Mesenchymal stem cell (in vitro differentiated cells and primary cell): ENCODE measurements at regions not wholly inside any gene's neighbourhood (a gene's known extent, or its start where the extent isn't known, plus 50 kb on each side); places are given as distances from the start of the nearest gene placed in this dataset.
"Not testable (repeated sequence)": the region's sequence is repeated elsewhere in the genome, so short reads cannot be mapped to it uniquely, and the experiment has no call there.

Experiments used
- DNase-seq: peaks from one replicate; pipeline ENCODE4 v3.0.0-alpha.2; 2013
- H2AFZ ChIP-seq: one replicate; pipeline ENCODE4 v1.6.1; 2013; ENCODE audit warnings: low read depth, mild to moderate bottlenecking, control low read depth, inconsistent platforms, low read length, moderate library complexity
- H2AK5ac ChIP-seq: 2 replicates; pipeline ENCODE4 v1.6.1; 2013; ENCODE audit warnings: low read length, moderate library complexity, mild to moderate bottlenecking, inconsistent platforms; ENCODE audit not compliant: severe bottlenecking
- H2BK120ac ChIP-seq: one replicate; pipeline ENCODE4 v1.6.1; 2013; ENCODE audit warnings: low read depth, mild to moderate bottlenecking, inconsistent platforms, low read length, moderate library complexity
- H2BK12ac ChIP-seq, 2 experiments: one replicate each; pipeline ENCODE4 v1.6.1; 2013; ENCODE audit warnings: inconsistent platforms in 2 of 2, low read length in 2 of 2, mild to moderate bottlenecking in 2 of 2, moderate library complexity in 2 of 2, control low read depth in 1 of 2
- H2BK15ac ChIP-seq: one replicate; pipeline ENCODE4 v1.6.1; 2013; ENCODE audit warnings: mild to moderate bottlenecking, low read depth, inconsistent platforms; ENCODE audit not compliant: poor library complexity, severe bottlenecking
- H2BK5ac ChIP-seq: 2 replicates; pipeline ENCODE4 v1.6.1; 2013; ENCODE audit warnings: low read depth, mild to moderate bottlenecking, low read length, control low read depth, inconsistent platforms; ENCODE audit not compliant: poor library complexity, severe bottlenecking
- H3K14ac ChIP-seq, 2 experiments: one replicate each; pipeline ENCODE4 v1.6.1; 2013; ENCODE audit warnings: inconsistent platforms in 2 of 2, low read length in 2 of 2, control low read depth in 1 of 2, mild to moderate bottlenecking in 1 of 2, moderate library complexity in 1 of 2
- H3K18ac ChIP-seq, 2 experiments: one replicate each; pipeline ENCODE4 v1.6.1; 2013; ENCODE audit warnings: inconsistent platforms in 2 of 2, low read length in 2 of 2, control low read depth in 1 of 2, low read depth in 1 of 2, mild to moderate bottlenecking in 1 of 2
- H3K23ac ChIP-seq, 2 experiments: one replicate each; pipeline ENCODE4 v1.6.1; 2013; ENCODE audit warnings: inconsistent platforms in 2 of 2, low read length in 2 of 2, mild to moderate bottlenecking in 2 of 2, moderate library complexity in 2 of 2, control low read depth in 1 of 2
- H3K27ac ChIP-seq: 2 replicates; pipeline ENCODE4 v1.5.1; 2013; ENCODE audit warnings: mild to moderate bottlenecking, moderate library complexity, low read length, control low read depth, inconsistent platforms; ENCODE audit not compliant: poor library complexity, severe bottlenecking
- H3K27me3 ChIP-seq, 2 experiments: 2 replicates each; pipeline versions ENCODE4 v1.6.1 to v1.7.0; 2013; ENCODE audit warnings: low read length in 2 of 2, mild to moderate bottlenecking in 2 of 2, moderate library complexity in 2 of 2, control low read depth in 1 of 2, inconsistent platforms in 1 of 2; ENCODE audit not compliant: control insufficient read depth in 1 of 2, insufficient read depth in 1 of 2
- H3K36me3 ChIP-seq, 2 experiments: 2 replicates each; pipeline versions ENCODE4 v1.6.1 to v1.7.0; 2013; ENCODE audit warnings: low read length in 2 of 2, control low read depth in 1 of 2, inconsistent platforms in 1 of 2, low read depth in 1 of 2, mild to moderate bottlenecking in 1 of 2; ENCODE audit not compliant: insufficient read depth in 2 of 2, control insufficient read depth in 1 of 2
- H3K4ac ChIP-seq, 2 experiments: one replicate each; pipeline ENCODE4 v1.6.1; 2013; ENCODE audit warnings: inconsistent platforms in 2 of 2, low read length in 2 of 2, mild to moderate bottlenecking in 2 of 2, moderate library complexity in 2 of 2, control low read depth in 1 of 2, low read depth in 1 of 2
- H3K4me1 ChIP-seq: 2 replicates; pipeline ENCODE4 v1.6.1; 2013; ENCODE audit warnings: low read depth, low read length, control low read depth; ENCODE audit not compliant: control insufficient read depth, insufficient read depth
- H3K4me2 ChIP-seq: 2 replicates; pipeline ENCODE4 v1.6.1; 2013; ENCODE audit warnings: low read length, mild to moderate bottlenecking, inconsistent platforms; ENCODE audit not compliant: poor library complexity, severe bottlenecking
- H3K4me3 ChIP-seq, 2 experiments: 2 replicates each; pipeline versions ENCODE4 v1.5.1 to v1.7.0; 2013; ENCODE audit warnings: low read length in 2 of 2, mild to moderate bottlenecking in 2 of 2, control low read depth in 1 of 2, low read depth in 1 of 2; ENCODE audit not compliant: insufficient read depth in 1 of 2
- H3K79me1 ChIP-seq: replicated peaks from 2 replicates; pipeline ENCODE4 v1.6.1; 2013; ENCODE audit warnings: mild to moderate bottlenecking, control low read depth, low read length, inconsistent platforms; ENCODE audit not compliant: poor library complexity, severe bottlenecking
- H3K9ac ChIP-seq: 2 replicates; pipeline ENCODE4 v1.7.0; 2013; ENCODE audit warnings: mild to moderate bottlenecking, low read length, moderate library complexity
- H3K9me3 ChIP-seq: 2 replicates; pipeline ENCODE4 v1.7.0; 2013; ENCODE audit warnings: mild to moderate bottlenecking, low read length; ENCODE audit not compliant: control insufficient read depth
- H4K8ac ChIP-seq: one replicate; pipeline ENCODE4 v1.6.1; 2013; ENCODE audit warnings: inconsistent platforms, mild to moderate bottlenecking, low read length, moderate library complexity
- H4K91ac ChIP-seq: one replicate; pipeline ENCODE4 v1.6.1; 2013; ENCODE audit warnings: mild to moderate bottlenecking, low read length, inconsistent platforms
- WGBS: methylation state at CpG from one replicate; pipeline ENCODE4 v1.1.7; 2013; ENCODE audit warnings: mixed read lengths; 5-methylcytosine and 5-hydroxymethylcytosine counted together

DNA sequence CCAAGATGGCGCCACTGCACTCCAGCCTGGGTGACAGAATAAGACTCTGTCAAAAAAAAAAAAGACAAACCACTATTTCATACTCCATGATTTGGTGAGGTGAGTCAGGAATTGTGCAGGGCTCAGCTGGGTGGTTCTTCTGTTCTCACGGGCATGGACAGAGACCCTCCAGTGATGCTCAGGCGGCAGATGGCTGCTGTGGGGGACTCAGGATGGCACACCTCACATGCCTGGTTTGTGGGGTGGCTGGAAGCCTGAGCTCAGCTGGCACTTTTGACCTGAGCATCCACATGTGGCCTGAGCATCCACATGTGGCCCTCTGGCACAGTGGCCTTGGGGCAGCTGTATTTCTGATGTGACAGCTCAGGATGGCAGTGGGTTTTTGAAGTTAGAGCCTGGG, 217.2 kb downstream of the IRX2 start:
- 44% methylated on average over 2 of the region's 3 CpGs for WGBS
- no peaks in the 10 kb centered on the region for H3K4me1 ChIP-seq

DNA sequence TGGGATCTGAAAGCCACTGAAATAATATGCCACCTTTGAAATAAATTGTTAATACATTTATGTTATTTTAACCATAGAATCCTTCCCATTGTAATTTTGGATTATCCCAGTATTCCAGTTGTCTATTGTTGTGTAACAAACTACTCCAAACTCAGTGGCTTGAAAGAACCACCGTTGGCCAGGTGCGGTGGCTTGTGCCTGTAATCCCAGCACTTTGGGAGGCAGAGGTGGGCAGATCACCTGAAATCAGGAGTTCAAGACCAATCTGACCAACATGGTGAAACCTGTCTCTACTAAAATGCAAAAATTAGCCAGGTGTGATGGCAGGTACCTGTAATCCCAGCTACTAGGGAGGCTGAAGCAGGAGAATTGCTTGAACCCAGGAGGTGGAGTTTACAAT, 217.6 kb downstream of the IRX2 start:
- not testable (repeated sequence) for DNase-seq
- WGBS, result 68% methylated on average over 2 of the region's 2 CpGs

More for the DNA sequence above, 217.2 kb downstream of the IRX2 start:
- Histone ChIP-seq H3K4me3 (no peak overlapping the region), H3K79me1 (no peaks in the 10 kb centered on the region), H2AK5ac (no peak overlapping the region), H4K91ac (no peak overlapping the region), H3K36me3 (no peaks in the 10 kb centered on the region), H3K4me2 (no peak overlapping the region), H3K27ac (no peak overlapping the region), H2AFZ (no peak overlapping the region), H3K18ac (no peak overlapping the region), H3K23ac (no peak overlapping the region), H2BK5ac (no peak overlapping the region), H3K14ac (no peak overlapping the region), H2BK15ac (no peak overlapping the region), H2BK120ac (no peak overlapping the region), H2BK12ac (no peak overlapping the region), H4K8ac (no peak overlapping the region), H3K27me3 (no peaks in the 10 kb centered on the region), H3K4ac (no peak overlapping the region), H3K9ac (no peak overlapping the region), H3K9me3 (peaks cover 2% of the 10 kb centered on the region)
- no peak for DNase-seq

DNA sequence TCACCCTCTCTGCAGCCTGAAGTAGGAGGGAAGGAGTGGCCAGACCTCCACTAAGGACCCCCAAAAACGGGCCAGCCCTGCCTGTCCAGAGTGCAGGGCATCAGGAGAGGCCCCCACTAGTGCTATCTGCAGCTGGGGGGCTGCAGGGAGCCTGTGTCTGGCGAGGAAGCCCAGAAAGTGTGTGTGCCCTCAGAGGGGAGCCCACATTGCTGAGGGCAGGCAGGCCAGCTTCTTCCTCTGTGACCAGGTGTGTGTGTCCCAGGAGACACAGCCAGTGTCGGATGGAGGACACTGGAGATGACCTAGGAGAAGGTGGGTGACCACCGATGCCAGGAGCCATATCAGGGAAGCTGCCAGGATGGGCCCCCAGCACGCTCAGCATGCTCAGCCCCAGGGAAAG, 218.7 kb downstream of the IRX2 start:
- Histone ChIP-seq H2BK120ac (no peak overlapping the region), H3K9me3 (no peaks in the 10 kb centered on the region), H2BK15ac (no peak overlapping the region), H3K18ac (no peak overlapping the region), H3K4me2 (no peak overlapping the region), H3K14ac (no peak overlapping the region), H3K27ac (no peak overlapping the region), H4K91ac (no peak overlapping the region), H2BK5ac (no peak overlapping the region), H3K36me3 (no peaks in the 10 kb centered on the region), H3K4ac (no peak overlapping the region), H3K79me1 (no peaks in the 10 kb centered on the region), H3K27me3 (no peaks in the 10 kb centered on the region), H3K4me3 (no peak overlapping the region), H4K8ac (no peak overlapping the region), H3K23ac (no peak overlapping the region), H3K4me1 (no peaks in the 10 kb centered on the region), H2AK5ac (no peak overlapping the region), H2BK12ac (no peak overlapping the region), H2AFZ (no peak overlapping the region), H3K9ac (no peak overlapping the region)
- no peak for DNase-seq
- 41% methylated on average over 5 of the region's 5 CpGs for whole genome bisulfite sequencing

More for the DNA sequence above, 217.6 kb downstream of the IRX2 start:
- H2AK5ac ChIP-seq, H3K4ac ChIP-seq, H3K9me3 ChIP-seq, H2BK5ac ChIP-seq, H4K91ac ChIP-seq, H3K79me1 ChIP-seq, H3K4me1 ChIP-seq, H3K9ac ChIP-seq, H2BK15ac ChIP-seq, H3K4me3 ChIP-seq, H3K23ac ChIP-seq, H2BK120ac ChIP-seq, H3K18ac ChIP-seq, H3K27me3 ChIP-seq, H2BK12ac ChIP-seq, H3K14ac ChIP-seq, H2AFZ ChIP-seq, H4K8ac ChIP-seq, H3K27ac ChIP-seq, H3K4me2 ChIP-seq, H3K36me3 ChIP-seq: not testable (repeated sequence)

DNA sequence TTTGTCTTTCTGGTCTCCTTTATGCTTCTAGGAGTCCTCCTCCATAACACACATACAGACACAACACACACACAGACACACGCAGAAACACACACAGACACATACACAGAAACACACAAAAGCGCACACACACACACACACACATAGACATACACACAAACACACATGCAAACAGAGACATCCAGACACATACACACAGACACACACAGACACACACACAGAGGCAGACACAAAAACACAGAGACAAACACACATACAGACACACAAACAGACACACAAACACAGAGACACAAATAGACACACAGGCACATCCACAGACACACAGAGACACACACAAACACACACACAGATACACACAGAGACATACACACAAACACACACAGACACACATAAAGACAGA, 220.2 kb downstream of the IRX2 start:
- Histone ChIP-seq H3K4me3 (no peak overlapping the region), H3K4me1 (no peaks in the 10 kb centered on the region), H3K9ac (no peak overlapping the region), H2BK120ac (no peak overlapping the region), H3K18ac (no peak overlapping the region), H3K23ac (no peak overlapping the region), H3K4ac (no peak overlapping the region), H2AK5ac (no peak overlapping the region), H3K4me2 (no peak overlapping the region), H2BK5ac (no peak overlapping the region), H4K91ac (no peak overlapping the region), H2BK12ac (no peak overlapping the region), H3K79me1 (no peaks in the 10 kb centered on the region), H3K27ac (no peak overlapping the region), H2BK15ac (no peak overlapping the region), H4K8ac (no peak overlapping the region), H3K14ac (no peak overlapping the region), H3K9me3 (no peaks in the 10 kb centered on the region), H3K36me3 (no peaks in the 10 kb centered on the region), H2AFZ (no peak overlapping the region), H3K27me3 (no peaks in the 10 kb centered on the region)
- 86% methylated on average over 2 of the region's 2 CpGs for WGBS
- no peak for DNase-seq
